Lung microvascular endothelial cell (primary cell): ENCODE measurements at regions not wholly inside any gene's neighbourhood (a gene's known extent, or its start where the extent isn't known, plus 50 kb on each side); places are given as distances from the start of the nearest gene placed in this dataset.

ENCODE experiments used
- DNase-seq, 2 donors: peaks; one replicate each; pipeline versions ENCODE4 v3.0.0 to v3.0.0-alpha.2; 2010; ENCODE audit warnings: low read depth in 2 of 2

DNA sequence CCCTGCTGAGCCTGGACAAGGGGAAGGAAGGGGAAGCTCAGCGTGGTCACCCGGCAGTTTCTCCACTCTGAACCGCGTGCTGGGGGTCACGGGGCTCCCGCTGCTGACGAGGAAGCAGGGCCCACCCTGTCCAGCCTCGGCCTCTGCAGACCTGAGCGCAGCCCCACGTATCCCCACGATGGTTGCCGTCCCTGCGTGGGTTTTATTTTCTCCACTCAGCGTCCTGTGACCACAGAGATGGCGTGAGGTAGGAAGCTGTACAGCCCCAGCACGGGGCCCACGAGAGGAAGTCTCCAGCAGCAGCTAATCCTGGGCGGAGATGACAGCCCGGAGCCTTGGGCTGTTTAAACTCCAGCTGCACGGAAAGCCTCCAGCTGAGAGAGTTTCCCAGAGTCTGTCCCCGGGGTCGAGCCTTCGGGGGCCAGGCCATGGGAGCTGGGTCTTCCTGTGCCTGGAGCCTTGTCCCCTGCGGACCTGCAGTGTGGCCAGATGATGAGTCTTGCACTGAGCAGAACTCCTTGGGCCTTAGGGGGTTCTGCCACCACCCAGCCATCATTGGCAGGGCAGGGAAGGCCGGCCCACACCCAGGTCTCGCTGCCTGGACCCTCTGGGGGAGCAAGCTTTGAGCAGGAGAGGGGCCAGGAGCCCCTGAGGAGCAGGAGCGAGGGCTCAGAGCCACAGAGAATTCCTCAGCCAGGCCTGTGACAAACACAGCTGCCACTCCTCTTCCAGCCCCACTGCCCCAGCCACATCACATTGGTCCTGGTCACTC, 72.8 kb upstream of the FAM20C start:
- DNase-seq, result no peak

DNA sequence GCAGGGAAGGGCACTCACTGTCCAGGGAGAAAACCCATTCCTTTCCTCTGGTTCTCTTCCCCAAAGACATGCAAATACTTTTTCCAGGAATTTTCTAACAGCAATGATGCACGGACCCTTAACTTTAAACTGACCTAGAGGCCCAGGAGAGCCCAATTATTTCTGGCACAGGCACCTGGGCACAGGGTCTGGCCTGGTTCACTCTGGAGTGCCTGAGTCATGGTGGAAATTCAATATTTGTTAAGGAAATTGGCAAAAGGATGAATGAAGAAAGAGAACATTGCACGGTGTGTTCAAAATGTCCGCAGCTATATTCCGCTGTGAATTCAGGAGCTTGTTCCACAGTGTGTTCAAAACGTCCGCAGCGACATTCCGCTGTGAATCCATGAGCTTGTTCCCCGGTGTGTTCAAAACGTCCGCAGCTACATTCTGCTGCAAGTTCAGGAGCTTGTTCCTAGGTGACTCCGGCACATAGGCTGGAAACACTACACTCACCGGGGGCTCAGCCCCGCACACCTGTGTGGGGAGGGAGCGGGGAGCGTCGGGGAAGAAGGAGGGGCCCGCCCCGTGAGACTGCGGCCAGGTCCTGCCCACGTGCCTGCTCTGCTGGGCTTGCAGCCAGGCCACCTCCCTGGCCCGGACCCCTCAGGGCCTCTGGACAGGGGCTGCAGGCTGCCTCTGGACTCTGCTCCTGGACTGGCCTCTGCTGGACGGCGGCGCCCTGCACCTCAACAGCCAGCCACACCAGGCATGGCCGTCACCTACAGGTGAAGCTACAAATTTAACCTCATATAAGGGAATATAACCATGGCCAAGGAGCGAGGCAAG, 72.0 kb upstream of the FAM20C start:
- DNase-seq, result no peak

DNA sequence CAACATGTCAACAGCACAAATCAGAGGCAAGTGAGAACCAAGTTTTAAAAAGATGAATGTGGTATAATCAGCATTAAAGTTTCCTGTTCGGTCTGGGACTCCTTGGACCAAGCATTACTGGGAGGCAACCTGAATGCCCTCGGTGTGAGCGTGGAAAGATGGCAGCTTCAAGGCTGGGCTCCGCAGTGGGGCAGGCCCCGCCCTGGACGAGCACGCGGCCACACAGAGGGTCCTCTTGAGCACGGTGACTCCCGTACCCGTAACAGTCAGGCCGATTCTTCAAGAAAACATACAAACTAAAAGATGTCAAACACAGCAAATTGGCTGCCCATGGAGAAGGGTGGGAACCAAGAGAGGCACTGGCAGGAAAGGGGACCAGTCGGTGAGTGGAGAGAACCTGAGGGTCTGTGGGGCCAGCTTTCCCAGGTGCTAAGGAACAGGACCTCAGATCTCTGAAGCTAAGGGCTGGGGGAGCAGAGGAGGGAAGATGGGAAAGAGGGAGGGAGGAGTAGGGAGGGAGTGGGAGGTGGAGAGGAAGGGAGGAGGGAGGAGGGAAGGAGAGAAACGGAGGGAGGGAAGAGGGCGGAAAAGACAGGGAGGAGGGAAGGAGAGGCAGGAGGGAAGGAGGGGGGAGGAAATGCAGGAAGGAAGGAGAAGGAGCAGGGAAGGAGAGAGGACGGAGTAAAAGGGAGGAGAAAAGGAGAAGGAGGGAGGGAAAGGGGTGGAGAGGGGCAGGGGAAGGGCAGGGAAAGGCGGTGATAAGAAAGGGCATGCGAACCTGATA, 71.2 kb upstream of the FAM20C start:
- DNase-seq, result no peak

DNA sequence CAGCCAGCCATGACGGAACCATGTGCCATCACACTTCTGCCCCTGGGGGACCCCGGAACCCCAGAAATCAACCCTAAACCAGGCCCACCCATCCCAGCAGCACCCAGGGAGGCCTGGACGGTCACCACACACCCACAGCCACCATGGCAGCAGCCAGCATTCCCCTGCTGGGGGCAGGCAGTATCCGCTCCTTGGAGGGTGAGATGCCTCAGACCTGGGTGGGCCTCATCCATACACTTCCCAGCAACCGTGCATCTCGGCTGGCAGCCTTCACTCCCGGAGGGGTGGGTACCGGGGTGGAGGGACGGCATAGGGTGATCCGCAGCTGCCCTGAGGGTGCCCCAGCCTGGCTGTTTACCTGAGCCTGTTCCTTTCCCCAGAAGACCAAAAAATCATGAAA, 69.1 kb upstream of the FAM20C start:
- DNase-seq, result no peak

DNA sequence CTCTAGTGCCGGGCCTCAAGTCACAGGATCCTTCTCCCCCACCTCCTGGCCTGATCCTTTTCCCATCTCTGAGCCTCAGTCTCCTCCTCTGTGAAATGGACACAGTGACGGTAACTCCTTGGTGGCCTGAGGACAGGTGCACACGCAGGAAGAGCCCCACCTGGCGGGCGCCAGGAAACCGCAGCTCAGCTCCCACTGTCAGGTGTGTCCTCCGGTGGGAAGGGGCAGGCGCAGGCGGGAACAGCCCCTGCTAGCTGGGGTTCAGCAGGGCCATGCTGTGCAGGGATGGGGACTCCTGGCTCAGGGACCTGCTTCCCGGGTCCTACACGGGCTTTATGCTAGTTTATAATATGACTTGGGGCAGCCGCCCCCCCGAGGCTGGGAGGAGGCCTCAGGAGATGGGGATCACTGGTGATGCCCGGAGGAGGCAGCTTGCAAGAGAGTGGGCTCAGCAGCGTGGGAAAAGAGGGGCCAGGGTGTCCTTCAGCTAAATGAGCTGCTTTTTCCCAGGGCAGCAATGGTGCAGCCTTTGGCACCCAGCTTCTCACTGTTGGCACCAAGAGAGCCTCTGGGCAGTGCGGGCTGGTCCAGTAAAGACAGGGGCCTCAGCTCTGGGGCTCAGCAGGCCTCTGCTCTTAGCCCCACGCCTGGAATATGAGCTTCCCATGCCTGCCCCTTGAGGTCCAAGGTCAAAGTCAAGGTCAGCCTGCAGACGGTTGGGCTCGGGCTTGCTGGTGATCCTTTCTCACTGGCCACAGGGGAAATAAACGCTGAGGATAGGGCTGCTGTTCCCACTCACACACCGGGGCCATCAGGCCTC, 68.0 kb upstream of the FAM20C start:
- DNase-seq, result no peak

DNA sequence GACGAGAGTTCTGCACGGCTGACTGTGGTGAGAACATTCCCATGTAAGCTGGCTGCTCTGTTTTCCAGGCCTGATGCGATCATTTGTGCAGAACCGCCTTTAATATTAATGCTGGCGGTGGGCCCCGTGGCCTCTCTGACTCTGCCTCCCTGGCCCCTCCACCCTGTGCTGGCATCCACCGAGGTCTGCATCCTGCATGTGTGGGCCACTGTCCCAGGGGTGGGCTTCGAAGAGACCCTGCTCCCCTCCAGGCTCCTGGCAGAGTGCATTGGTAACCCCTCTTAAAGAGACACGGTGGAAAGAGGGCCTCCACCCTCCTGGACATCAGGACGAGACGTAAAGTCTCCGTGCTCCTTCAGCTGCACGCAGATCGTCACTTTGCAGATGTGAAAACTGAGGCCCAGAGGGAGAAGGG, 67.3 kb upstream of the FAM20C start:
- DNase-seq, result no peak

DNA sequence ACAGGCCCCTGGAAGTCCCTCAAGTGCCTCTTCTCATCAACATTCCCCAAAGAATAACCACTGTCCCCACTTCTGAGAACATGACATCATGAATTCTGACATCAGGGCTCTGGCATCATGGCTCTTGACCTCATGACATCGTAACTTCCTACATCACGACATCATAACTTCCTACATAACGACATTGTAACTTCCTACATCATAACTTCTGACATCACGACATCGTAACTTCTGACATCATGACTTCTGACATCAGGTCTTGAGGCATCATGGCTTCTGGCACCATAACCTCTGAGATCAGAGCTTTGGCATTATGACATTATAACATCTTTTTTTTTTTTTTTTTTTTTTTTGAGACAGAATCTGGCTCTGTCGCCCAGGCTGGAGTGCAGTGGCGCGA, 66.7 kb upstream of the FAM20C start:
- no peak for DNase-seq

DNA sequence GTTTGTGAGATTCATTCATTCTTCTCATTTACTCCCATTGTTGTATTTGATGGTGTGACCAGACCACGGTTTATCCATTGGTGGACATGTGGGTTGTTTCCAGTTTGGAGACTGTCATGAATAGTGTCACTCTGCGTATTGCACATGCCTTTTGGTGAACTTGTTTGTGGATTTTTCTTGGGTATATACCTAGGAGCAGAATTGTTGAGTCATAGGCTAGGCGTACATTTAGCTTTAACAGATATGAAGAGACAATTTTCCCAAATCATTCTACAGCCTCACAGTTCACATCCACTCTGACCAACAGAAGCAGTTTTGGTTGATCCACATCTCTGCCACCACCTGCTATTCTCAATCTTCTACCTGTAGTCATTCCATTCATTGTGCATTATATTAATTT, 66.0 kb upstream of the FAM20C start:
- DNase-seq, result no peak

DNA sequence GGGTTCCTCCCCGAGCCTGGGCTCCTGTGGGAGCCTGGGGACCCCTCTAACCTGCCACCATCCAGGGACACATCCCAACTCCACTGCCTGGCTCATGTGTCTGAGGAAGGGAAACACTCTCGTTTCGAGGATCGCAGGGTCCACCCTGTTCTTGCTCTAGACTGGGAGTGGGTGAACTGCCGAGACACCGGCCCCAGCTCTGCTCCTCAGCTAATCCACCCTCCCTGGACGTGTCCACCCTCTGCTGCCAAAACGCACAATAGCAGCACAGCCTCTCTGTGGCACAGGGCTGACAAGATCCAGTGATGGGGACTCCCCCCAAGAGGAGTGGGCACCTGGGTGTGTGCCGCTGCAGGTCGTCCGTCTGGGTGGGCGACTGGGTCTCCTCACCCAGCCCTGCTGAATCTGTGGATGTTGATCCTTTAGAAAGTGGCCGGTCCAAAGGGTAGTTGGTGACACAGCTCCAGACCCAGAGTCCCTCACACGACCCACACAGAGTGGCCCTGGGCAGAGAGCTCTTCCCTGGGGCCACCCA, 65.2 kb upstream of the FAM20C start:
- DNase-seq, result no peak

DNA sequence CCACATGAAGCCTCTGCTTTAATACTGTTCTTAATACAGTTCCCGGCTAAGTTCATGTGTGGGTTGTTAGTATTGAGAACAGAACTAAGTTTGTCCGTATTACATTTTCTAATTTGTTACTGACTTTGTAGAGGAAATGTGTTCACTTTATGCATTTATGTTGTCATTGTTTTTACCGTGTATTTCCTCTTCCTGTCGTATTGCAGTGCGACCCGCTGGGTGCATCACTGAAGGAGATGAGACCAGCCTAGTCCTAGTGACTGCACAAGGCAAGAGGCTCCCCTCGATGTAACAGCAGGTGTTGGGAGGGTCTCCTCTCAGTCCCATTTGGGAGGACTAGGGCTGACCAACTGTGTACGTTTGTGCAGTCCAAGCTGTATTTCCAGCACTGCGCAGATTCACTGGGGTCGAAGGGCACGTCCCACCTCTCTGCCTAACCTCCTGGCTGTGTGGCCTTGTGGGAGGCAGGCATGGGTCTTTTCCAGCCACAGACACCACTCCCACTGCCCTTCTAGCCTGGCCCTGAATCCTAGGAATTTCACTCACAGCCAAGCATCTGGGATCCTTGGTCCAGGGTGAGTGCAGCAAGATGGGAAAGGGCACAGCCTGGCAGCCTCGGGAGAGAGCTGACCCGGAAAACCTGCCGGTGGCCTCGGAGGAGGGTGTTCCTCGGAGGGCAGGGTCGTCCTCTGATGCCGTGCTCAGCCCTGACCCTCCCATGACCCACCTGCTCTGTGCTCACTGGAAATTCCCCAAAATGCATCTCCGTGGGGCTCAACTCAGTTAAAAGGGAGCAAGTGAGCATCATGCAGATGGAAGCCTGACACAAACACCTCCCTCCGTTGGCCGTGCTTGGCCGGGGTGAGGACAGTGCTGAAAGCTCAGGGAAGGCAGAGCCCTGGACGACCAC, 63.9 kb upstream of the FAM20C start:
- DNase-seq, result no peak

DNA sequence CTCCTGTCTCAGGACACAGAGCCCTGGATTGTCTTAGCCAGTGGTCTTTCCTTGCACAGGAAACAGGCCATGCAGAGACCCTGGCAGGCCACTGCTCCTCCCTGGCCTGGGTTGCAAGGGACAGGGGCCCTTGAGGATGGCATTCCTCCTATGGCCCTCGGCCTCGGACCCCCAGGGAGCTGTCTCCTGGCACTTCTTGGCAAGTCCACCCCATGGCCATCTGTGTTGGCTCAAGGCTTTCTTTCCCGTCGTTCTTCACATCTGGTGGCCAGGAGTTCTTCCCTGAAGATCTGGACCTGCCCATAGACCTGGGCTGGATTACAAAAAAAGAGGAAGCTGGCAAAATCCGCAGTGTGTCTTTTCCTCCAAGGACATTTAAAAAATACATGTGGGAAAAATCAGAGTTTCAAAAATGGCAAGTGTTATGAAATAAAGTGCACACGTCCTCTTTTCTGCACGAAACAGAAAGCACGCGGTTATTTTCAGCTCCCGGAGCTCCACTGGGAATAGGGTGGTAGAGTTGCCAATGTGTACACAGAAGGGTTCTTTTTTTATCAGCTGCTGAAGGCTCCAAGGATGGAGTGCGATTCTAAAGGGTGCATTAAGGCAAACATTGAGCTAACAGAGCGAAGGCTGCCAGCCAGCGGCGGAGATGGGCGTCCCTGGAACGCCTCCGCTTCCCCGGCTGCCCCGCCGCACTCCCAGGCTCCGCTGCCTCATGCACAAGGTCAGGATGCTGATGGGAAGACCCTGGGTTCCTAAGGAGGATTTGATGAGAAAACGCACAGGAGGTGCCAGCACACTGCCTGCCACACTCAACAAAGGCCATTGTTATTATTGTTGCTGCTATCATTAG, 62.8 kb upstream of the FAM20C start:
- no peak for DNase-seq

DNA sequence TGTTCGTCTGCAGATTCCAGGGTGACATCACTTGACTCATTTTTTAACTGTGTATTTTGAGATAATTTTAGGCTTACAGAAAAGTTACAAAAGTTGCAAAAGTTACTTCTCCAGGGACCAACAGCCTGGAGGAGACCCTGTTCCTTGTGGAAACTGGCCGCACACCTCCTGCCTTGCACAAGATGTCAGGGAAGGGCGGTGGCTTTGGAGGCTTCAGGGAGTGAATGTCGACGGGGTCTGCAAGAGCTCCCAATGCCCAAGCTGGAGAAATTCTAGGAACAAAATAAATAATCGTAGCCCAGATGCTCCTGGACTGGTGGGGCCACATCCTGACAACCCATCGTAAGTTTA, 62.2 kb upstream of the FAM20C start:
- no peak for DNase-seq

DNA sequence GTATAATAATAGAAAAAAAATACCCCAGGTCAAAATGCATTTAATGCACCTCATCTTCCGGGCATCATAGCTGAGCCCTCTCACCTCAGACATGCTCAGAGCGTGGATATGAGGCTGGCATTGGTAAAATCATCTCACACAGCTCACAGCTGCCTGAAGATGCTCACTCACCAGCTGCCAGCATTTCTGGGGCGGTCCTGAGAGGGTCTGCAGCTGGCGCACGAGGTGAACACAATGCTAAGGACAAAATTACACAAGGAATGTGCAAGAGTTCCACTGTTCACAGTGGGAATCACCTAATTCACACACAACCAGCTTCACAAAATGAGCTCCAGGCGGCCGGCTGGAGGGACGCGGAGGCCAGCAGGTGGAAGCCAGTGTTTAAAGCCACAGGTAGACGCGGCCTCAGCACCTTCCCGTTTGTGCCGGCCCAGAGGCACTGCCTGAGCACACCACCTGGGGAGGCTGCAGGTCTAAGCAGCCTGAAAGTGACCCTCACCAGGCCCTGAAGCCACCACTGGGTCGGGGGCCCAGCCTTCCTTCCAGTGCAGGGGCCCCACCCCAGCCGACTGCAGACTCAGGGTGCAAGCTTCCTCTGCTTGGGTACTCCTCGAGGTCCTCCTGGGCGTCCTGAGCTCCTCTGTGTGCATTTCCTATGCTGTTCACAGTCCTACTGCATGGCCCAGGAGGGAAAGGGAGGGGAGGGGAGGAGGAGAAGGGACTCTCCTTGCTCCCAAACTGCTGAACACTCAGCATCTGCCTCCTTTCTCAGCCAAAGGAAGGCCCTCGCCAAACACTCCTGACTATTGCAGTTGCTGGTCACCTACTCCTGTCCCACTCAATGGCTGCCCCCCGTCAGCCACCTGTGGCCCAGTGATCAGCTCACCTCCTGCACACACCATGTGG, 61.2 kb upstream of the FAM20C start:
- no peak for DNase-seq

DNA sequence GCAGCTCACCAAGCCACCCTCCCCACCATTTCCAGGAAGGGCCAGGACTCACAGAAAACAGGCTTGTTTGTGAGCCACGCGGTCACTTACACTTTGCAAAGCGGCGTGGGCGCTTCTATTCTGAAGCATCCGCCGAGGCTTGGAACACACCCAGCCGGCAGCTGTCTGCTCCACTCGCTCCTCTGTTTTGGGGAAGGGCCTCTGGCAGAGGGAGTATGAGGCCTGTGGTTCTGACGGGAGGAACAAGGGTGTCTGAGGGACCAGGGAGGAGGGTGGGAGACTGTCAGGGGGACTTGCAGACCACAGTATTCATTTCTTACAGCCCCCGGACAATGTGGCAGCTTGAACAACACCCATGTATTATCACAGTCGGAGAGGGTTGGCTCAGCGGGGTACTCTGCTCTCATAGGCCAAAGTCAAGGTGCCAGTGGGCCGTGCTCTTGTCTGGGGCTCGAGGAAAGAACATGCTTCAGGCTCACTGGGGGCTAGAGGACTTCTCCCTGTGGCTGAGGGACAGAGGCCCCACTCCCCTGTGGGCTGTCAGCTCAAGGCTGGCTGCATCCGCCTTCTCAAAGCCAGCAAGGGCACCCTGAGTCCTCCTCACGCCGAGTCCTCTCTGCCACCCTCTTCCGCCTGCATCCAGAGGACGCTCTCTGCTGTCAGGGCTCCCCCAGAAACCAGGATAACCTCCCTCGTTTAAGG, 60.4 kb upstream of the FAM20C start:
- DNase-seq, result no peak

DNA sequence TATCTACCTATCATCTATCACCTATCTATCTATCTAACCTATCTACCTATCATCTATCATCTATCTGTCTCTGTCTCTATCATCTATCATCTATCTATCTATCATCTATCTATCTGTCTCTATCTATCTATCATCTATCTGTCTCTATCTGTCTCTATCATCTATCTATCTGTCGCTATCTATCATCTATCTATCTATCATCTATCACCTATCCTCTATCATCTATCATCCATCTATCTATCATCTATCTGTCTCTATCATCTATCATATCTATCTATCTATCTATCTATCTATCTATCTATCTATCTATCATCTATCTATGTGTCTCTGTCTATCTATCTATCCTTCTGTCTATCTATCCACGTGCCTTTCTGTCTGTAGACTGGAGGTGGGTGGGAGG, 59.5 kb upstream of the FAM20C start:
- no peak for DNase-seq

DNA sequence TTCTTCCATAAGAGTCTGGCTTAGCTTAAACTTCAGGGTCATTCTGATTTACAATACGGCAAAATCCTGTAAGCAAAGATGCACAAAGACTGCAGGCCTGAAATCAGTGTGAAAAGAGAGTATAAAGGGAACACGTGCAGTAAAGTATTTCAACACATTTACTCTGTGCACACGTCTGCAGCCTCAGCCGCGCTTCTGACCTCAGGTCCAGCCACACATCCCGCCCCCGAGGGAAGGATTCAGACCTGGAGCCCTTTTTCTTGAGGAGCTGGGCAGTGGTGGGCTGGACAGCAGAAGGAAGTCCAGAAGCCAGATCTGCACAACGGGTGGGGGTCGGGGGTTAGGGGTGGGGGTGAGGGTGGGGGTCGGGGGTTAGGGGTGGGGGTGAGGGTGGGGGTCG, 58.9 kb upstream of the FAM20C start:
- DNase-seq, result no peak

DNA sequence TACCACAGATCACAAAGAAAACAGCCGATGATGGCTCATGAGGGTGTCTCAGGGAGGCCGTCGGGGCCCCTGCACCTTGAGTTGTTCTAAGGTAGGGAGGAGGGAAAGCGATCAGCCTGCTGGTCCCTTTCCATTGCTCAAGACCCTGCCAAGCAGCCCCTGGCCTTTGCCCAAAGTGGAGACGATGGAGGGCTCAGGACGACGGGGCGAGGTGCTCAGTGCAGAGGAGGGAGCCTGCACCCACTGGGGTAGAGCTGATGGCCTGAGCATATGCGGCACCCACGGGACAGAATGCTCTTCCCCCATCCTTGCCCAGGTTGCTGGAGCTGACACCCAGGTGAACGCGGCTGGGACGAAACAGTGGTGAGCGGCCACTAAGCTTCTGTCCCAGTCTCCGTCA, 58.3 kb upstream of the FAM20C start:
- DNase-seq, result no peak
